Gastroesophageal sphincter (tissue), 4 donors: ENCODE measurements at regions not wholly inside any gene's neighbourhood (a gene's known extent, or its start where the extent isn't known, plus 50 kb on each side); places are given as distances from the start of the nearest gene placed in this dataset.

Experiments used
- ATAC-seq: fragments of 150-250 bp; one replicate; pipeline ENCODE4 v1.9.1; 2016; ENCODE audit warnings: mild to moderate bottlenecking, moderate library complexity
- H3K27ac ChIP-seq, 4 donors: fragments of 200-600 bp; sonication (generic) in 3 of 4; 1 replicate in 3 of 4; 2 replicates in 1 of 4; pipeline ENCODE4 v1.5.1; 2016 to 2019
- H3K27me3 ChIP-seq: fragments of 200-600 bp; sonication (generic); one replicate; pipeline ENCODE4 v1.5.1; 2019
- H3K36me3 ChIP-seq, 2 donors: fragments of 200-600 bp; sonication (generic); one replicate each; pipeline ENCODE4 v1.5.1; 2019; ENCODE audit warnings: control low read depth in 1 of 2
- H3K4me1 ChIP-seq, 3 donors: fragments of 200-600 bp; sonication (generic); 1 replicate in 2 of 3; 2 replicates in 1 of 3; pipeline ENCODE4 v1.5.1; 2016 to 2019; ENCODE audit warnings: control low read depth in 2 of 3
- H3K4me3 ChIP-seq, 2 donors: fragments of 200-600 bp; sonication (generic); one replicate each; pipeline ENCODE4 v1.5.1; 2019; ENCODE audit warnings: mild to moderate bottlenecking in 1 of 2, moderate library complexity in 1 of 2
- H3K9me3 ChIP-seq, 3 donors: fragments of 200-600 bp; sonication (generic); one replicate each; pipeline ENCODE4 v1.5.1; 2017 to 2019; ENCODE audit warnings: control low read depth in 2 of 3
- CTCF ChIP-seq, 4 experiments: fragments of 200-600 bp in 2 of 4; fragments of 450-650 bp in 2 of 4; sonication (generic) in 1 of 4; IDR thresholded peaks; one replicate each; pipeline ENCODE4 v1.5.1; 2017 to 2019; ENCODE audit warnings: antibody characterized with exemption in 4 of 4, mild to moderate bottlenecking in 2 of 4, moderate library complexity in 2 of 4
- EP300 ChIP-seq: sonication (generic); formaldehyde crosslinking; IDR thresholded peaks from one replicate; pipeline ENCODE4 v1.6.1; 2017; ENCODE audit warnings: antibody characterized with exemption, mild to moderate bottlenecking
- POLR2A ChIP-seq, 2 donors: fragments of 450-650 bp; IDR thresholded peaks; one replicate each; pipeline ENCODE4 v1.6.1; 2017; ENCODE audit warnings: antibody characterized with exemption in 2 of 2, mild to moderate bottlenecking in 2 of 2, moderate library complexity in 1 of 2
- POLR2AphosphoS5 ChIP-seq: sonication (generic); formaldehyde crosslinking; IDR thresholded peaks from one replicate; pipeline ENCODE4 v1.6.1; 2017; ENCODE audit warnings: antibody characterized with exemption
- WGBS, 2 donors: methylation state at CpG; one replicate each; pipeline ENCODE4 v1.1.5; 2018; ENCODE audit warnings: low coverage in 1 of 2; 5-methylcytosine and 5-hydroxymethylcytosine counted together

GRCh38 chr5:67432606-67433005 is 236.0 kb upstream of the CD180 start:
- ATAC-seq: no peak
- Histone ChIP-seq H3K4me1 (no peaks in the 10 kb centered on the region), H3K27me3 (no peaks in the 10 kb centered on the region), H3K36me3 (no peaks in the 10 kb centered on the region), H3K27ac (no peak overlapping the region), H3K4me3 (no peak overlapping the region), H3K9me3 (no peaks in the 10 kb centered on the region)
- 69 to 75% methylated on average over 3 of the region's 3 CpGs for WGBS, 2 donors
- TF ChIP-seq POLR2A (IDR thresholded peaks at IDR 0.05) (no peak), CTCF (IDR thresholded peaks at IDR 0.05) (no peak), EP300 (no peak), POLR2AphosphoS5 (no peak)

GRCh38 chr5:67431191-67431590 is 234.6 kb upstream of the CD180 start:
- WGBS, 2 donors: 74 to 84% methylated on average over 3 to 4 of the region's 4 CpGs

GRCh38 chr5:67427850-67428298 is 231.3 kb upstream of the CD180 start:
- Histone ChIP-seq H3K36me3 (no peaks in the 10 kb centered on the region), H3K27me3 (no peaks in the 10 kb centered on the region), H3K4me3 (no peak overlapping the region), H3K9me3 (no peaks in the 10 kb centered on the region), H3K27ac (no peak overlapping the region), H3K4me1 (no peaks in the 10 kb centered on the region)
- no peak for ATAC-seq
- WGBS, 2 donors: 96 to 98% methylated on average over 4 of the region's 4 CpGs
- no peak for TF ChIP-seq CTCF (IDR thresholded peaks at IDR 0.05)
- no peak for TF ChIP-seq POLR2AphosphoS5
- no peak for TF ChIP-seq POLR2A (IDR thresholded peaks at IDR 0.05)
- no peak for TF ChIP-seq EP300

More at GRCh38 chr5:67431191-67431590, 234.6 kb upstream of the CD180 start:
- no peak for ATAC-seq
- H3K27ac ChIP-seq: no peak overlapping the region
- TF ChIP-seq CTCF (IDR thresholded peaks at IDR 0.05) (no peak), EP300 (no peak), POLR2A (IDR thresholded peaks at IDR 0.05) (no peak), POLR2AphosphoS5 (no peak)
- H3K27me3 ChIP-seq: no peaks in the 10 kb centered on the region
- H3K9me3 ChIP-seq: no peaks in the 10 kb centered on the region
- no peaks in the 10 kb centered on the region for H3K4me1 ChIP-seq
- no peaks in the 10 kb centered on the region for H3K36me3 ChIP-seq
- no peak overlapping the region for H3K4me3 ChIP-seq

- Histone ChIP-seq H3K27ac (no peak overlapping the region), H3K4me1 (no peaks in the 10 kb centered on the region), H3K36me3 (no peaks in the 10 kb centered on the region), H3K27me3 (no peaks in the 10 kb centered on the region), H3K9me3 (no peaks in the 10 kb centered on the region), H3K4me3 (no peak overlapping the region)
- WGBS, 2 donors: 79% methylated on average over 2 of the region's 2 CpGs; no CpG with 5 or more reads in 1 of the 2 donors
- TF ChIP-seq POLR2AphosphoS5 (no peak), POLR2A (IDR thresholded peaks at IDR 0.05) (no peak), EP300 (no peak), CTCF (IDR thresholded peaks at IDR 0.05) (no peak)
- ATAC-seq: no peak
These were observed 230.6 kb upstream of the CD180 start for GRCh38 chr5:67426961-67427849.

- Histone ChIP-seq H3K4me3 (no peak overlapping the region), H3K4me1 (no peaks in the 10 kb centered on the region), H3K9me3 (no peaks in the 10 kb centered on the region), H3K27ac (no peak overlapping the region), H3K27me3 (no peaks in the 10 kb centered on the region), H3K36me3 (no peaks in the 10 kb centered on the region)
- TF ChIP-seq POLR2AphosphoS5 (no peak), EP300 (no peak), CTCF (IDR thresholded peaks at IDR 0.05) (no peak), POLR2A (IDR thresholded peaks at IDR 0.05) (no peak)
- ATAC-seq: no peak
- 100% methylated on average over 1 of the region's 1 CpG; no CpG with 5 or more reads in 1 of the 2 donors for WGBS, 2 donors
These were observed 228.9 kb upstream of the CD180 start for GRCh38 chr5:67425514-67425913.
